ENCODE measurements at regions not wholly inside any gene's neighbourhood (a gene's known extent, or its start where the extent isn't known, plus 50 kb on each side); places are given as distances from the start of the nearest gene placed in this dataset.
"Not testable (repeated sequence)": the region's sequence is repeated elsewhere in the genome, so short reads cannot be mapped to it uniquely, and the experiment has no call there.

- DNase-seq: no peak
These were observed 232.5 kb downstream of the PARP8 start for GRCh38 chr5:50898966-50899365.

- no peak for DNase-seq
These were observed 234.6 kb downstream of the PARP8 start for GRCh38 chr5:50900952-50901510.

GRCh38 chr5:50903651-50904050 lies 237.2 kb downstream of the PARP8 start:
- no peak for DNase-seq

GRCh38 chr5:50905996-50906570 lies 239.6 kb downstream of the PARP8 start:
- no peak for DNase-seq

GRCh38 chr5:50920160-50920559 lies 253.7 kb downstream of the PARP8 start:
- not testable (repeated sequence) for DNase-seq

GRCh38 chr5:50921366-50922133 lies 255.1 kb downstream of the PARP8 start:
- no peak for DNase-seq

GRCh38 chr5:50922134-50922941 lies 255.9 kb downstream of the PARP8 start:
- DNase-seq: not testable (repeated sequence)

- no peak for DNase-seq
These were observed 256.7 kb downstream of the PARP8 start for GRCh38 chr5:50922942-50923767.

GRCh38 chr5:50923768-50924494 lies 257.5 kb downstream of the PARP8 start:
- no peak for DNase-seq

GRCh38 chr5:50927953-50928352 lies 261.5 kb downstream of the PARP8 start:
- no peak for DNase-seq

- DNase-seq: no peak
These were observed 262.7 kb downstream of the PARP8 start for GRCh38 chr5:50929174-50929573.

GRCh38 chr5:50934343-50934742 lies 267.9 kb downstream of the PARP8 start:
- no peak for DNase-seq

- no peak for DNase-seq
These were observed 278.7 kb downstream of the PARP8 start for GRCh38 chr5:50945139-50945538.

GRCh38 chr5:50947906-50948683 lies 281.7 kb downstream of the PARP8 start:
- DNase-seq: no peak

- no peak for DNase-seq
These were observed 286.9 kb downstream of the PARP8 start for GRCh38 chr5:50953290-50953689.

GRCh38 chr5:50958852-50959457 lies 292.5 kb downstream of the PARP8 start:
- peak; percentile 27 for DNase-seq

GRCh38 chr5:50962934-50963872 lies 296.8 kb downstream of the PARP8 start:
- peak; percentile 47 for DNase-seq

- no peak for DNase-seq
These were observed 297.7 kb downstream of the PARP8 start for GRCh38 chr5:50963971-50964745.
